Occipital lobe (tissue), 1 donor: ENCODE measurements at regions not wholly inside any gene's neighbourhood (a gene's known extent, or its start where the extent isn't known, plus 50 kb on each side); places are given as distances from the start of the nearest gene placed in this dataset.
"Not testable (repeated sequence)": the region's sequence is repeated elsewhere in the genome, so short reads cannot be mapped to it uniquely, and the experiment has no call there.

Source experiments
- DNase-seq: peaks from one replicate; lab custom pipeline; 2025; lab: John Stamatoyannopoulos, UW

DNA sequence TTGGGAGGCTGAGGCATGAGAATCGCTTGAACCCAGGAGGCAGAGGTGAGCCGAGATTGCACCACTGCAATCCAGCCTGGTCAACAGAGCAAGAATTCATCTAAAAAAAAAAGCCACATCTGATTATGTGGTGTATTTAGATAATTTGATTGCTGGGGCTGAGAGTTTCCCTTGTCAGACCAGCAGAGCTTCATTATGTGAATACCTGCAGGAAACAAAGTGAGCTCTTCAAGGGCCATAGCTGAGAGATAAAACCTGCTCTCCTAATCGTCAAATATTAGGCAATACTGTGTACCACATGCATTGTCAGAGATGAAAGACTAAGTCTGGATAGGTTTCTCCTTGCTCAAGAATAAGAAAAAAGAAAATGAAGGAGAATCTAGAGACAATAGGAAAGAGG is 800.0 kb upstream of the IGFBP7 start:
- no peak for DNase-seq

- DNase-seq = no peak
Observed at GRCh38 chr4:57905965-57906364, 795.8 kb upstream of the IGFBP7 start.

DNA sequence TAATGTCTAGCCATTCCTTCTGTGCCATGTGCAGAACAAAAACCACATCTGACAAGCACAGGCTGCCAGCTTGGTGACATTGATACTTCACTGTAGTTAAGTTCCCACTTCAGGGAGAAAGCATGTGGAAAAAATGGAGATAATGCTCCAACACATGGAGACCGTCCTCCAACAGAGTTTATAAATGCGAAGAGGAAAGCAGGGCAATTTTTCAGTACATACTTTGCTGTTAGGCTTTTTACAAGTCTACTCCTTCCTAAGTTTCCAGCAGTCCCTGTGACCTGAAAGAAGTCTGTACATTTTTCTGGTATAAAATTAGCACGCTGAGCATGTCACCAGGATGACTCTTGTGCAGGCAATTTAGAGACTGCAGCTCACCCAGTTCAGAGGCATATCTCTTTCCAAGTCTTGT is 766.9 kb upstream of the IGFBP7 start:
- DNase-seq = no peak

GRCh38 chr4:57875829-57876392 is 765.7 kb upstream of the IGFBP7 start:
- no peak for DNase-seq

GRCh38 chr4:57866468-57867171 is 756.4 kb upstream of the IGFBP7 start:
- DNase-seq = no peak

- no peak for DNase-seq
Observed at GRCh38 chr4:57865264-57865663, 755.1 kb upstream of the IGFBP7 start.

DNA sequence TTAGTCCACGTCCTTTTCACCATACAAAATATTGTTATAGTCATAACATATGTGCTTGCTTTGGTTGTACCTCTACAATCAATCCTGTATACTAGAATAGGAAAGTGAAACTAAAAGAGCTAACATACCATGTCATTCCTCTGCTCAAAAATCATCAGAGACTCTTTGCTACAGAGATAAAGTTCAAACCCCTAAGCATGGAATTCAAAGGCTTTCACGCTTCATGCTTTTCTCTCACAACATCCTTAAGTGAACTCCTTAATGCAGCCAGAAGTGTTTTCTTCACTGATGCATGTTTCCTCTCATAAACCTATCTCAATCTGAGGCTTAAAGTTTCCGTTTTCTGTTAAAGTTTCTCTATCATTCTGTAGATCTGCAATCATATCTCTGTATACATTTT is 744.6 kb upstream of the IGFBP7 start:
- no peak for DNase-seq

DNA sequence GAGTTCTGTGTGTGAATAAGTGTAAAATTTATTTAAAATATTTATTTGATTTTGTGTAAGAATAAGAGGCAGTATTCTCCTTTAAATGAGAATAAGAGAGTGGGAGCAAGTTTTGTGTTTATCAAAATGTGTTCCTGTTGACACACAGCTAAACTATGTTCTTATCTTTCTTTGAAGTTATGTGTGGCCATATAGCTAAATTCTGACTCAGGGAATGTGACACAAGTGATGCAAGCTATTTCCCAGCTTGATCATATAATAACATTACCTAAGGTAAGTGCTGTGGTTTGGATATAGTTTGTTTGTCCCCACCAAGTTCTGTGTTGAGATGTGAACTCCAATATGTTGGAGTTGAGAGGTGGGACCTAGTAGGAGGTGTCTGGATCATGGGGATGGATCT is 740.0 kb upstream of the IGFBP7 start:
- no peak for DNase-seq

GRCh38 chr4:57832083-57832482 is 721.9 kb upstream of the IGFBP7 start:
- DNase-seq = no peak

DNA sequence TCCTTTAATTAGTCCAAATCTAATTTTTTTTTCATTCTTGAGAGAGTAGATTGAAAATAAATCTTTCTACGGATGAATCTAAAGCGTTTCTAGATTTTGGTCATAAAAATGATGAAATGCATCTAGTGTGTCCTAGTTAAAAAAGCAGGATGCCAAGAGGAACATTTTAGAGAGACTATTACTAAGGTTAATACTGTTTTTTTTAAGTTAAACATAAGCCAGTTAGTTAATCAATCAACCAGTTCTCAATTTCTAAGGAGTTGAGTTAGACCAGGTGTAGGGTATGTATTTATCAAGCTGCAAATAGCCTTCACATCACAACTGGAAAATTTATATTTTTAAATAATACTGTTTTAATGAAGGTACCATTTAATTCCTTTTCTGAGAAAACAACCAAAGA is 679.5 kb upstream of the IGFBP7 start:
- no peak for DNase-seq

GRCh38 chr4:57777876-57778275 is 667.7 kb upstream of the IGFBP7 start:
- DNase-seq = no peak

DNA sequence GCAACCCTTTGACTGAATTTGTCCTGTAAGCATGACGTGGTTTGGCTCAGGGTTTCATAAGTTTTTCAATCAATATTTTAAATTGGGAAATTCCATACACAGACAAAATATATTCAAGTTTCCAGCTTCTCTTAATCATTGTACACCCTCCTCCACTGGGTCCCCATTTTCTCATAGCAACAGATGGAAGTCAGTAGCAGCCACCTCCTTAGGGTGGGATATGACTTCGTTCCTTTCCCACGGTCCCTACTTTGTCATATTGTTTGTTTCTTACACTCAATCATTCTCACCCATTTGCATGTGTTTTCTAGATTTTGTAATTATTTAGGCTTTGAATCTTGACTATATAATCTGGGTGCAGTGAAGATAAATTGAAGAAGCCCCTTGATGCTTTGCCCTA is 664.5 kb upstream of the IGFBP7 start:
- DNase-seq = no peak

GRCh38 chr4:57774171-57774570 is 664.0 kb upstream of the IGFBP7 start:
- no peak for DNase-seq

- DNase-seq = no peak
Observed at GRCh38 chr4:57766341-57766740, 656.2 kb upstream of the IGFBP7 start.

- no peak for DNase-seq
Observed at GRCh38 chr4:57764856-57765255, 654.7 kb upstream of the IGFBP7 start.

DNA sequence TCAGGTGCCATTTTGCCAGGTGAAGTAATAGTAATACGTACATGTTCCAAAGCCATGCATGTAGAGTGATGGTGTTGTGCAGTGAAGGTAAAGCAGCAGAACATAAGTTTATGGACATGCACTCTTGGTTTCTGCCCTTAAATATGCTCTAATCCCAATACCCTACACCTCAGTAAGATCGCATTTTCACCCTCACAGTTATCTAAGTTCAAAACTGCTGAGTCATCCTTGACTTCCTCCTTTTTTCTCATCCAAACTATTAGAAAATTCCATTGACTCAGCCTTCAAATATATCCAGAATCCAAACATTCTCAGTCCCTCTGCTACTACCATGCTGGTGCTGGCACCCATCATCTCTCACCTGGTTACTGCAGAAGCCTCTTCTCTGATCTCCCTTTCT is 652.9 kb upstream of the IGFBP7 start:
- DNase-seq = no peak

DNA sequence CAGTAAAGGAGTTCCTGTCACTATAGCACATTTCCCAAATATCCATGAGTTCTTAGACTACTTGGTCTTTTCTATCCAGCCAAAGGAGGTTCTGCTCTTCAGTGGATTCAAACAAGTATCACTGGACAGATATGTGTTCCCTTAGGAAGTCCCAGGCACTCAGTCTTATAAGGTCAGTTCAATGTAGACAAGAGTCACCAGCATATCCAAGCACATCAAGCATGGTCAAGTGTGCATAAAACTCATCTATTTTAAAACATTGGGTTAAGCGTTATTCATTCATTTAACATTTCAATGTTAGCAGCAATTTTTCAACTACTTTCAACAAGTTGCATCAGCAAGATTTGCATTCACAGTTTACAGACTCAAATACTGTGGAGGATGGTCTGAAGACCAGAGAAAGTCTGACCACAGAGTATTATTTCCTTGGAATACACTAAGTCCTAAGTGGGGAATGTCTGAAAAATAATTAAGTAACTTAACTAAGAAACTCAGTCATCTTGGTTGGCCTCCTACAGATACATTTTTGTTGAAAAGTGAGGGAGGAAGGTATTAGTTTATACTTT is 630.5 kb upstream of the IGFBP7 start:
- DNase-seq = no peak

GRCh38 chr4:57736781-57737180 is 626.6 kb upstream of the IGFBP7 start:
- DNase-seq = no peak

- DNase-seq = no peak
Observed at GRCh38 chr4:57734104-57734670, 624.0 kb upstream of the IGFBP7 start.

DNA sequence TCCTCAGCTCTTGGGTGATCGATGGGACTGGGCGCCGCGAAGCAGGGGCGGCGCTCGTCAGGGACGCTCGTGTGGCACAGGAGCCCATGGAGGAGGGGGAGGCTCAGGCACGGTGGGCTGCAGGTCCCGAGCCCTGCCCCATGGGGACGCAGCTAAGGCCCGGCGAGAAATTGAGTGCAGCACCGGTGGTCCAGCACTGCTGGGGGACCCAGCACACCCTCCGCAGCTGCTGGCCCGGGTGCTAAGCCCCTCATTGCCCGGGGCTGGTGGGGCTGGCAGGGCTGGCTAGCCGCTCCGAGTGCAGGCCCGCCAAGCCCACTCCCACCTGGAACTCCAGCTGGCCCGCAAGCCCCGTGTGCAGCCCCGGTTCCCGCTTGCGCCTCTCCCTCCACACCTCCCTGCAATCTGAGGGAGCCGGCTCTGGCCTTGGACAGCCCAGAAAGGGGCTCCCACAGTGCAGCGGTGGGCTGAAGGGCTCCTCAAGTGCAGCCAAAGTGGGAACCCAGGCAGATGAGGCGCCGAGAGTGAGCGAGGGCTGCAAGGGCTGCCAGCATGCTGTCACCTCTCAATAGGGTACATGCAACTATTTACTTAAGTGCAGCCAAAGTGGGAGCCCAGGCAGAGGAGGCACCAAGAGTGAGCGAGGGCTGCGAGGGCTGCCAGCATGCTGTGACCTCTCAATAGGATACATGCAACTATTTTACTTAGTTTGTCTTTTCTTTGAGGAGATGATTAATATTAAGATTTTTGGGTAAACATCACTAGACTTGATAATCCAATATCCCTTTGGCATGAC is 619.8 kb upstream of the IGFBP7 start:
- DNase-seq = not testable (repeated sequence)

DNA sequence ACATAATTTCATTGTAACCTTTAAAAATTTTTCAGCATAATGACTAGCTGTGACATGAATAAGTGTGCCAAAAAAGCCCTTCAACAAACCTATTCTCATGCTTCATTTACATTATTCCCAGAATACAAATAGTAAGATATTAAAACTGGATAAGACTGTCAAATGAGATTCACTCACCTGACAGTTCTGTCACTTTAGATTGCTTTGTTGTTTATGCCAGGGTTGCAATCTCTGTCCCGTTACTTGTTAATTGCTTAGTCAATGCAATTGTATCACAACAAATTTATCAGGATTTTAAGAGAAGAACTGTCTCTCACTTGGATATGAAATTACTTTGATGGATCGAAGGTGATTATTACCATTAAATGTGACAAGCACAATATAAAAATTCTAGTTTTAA is 616.0 kb upstream of the IGFBP7 start:
- DNase-seq = no peak

GRCh38 chr4:57719456-57719855 is 609.3 kb upstream of the IGFBP7 start:
- DNase-seq = no peak
